Hepatocyte (in vitro differentiated cells): ENCODE measurements at regions not wholly inside any gene's neighbourhood (a gene's known extent, or its start where the extent isn't known, plus 50 kb on each side); places are given as distances from the start of the nearest gene placed in this dataset.

Experiments used
- CTCF ChIP-seq: fragments of 200-600 bp; sonication (generic); IDR thresholded peaks from 2 replicates; pipeline ENCODE4 v1.5.1; 2016; ENCODE audit warnings: antibody characterized with exemption, mild to moderate bottlenecking; ENCODE audit not compliant: poor library complexity
- EZH2 ChIP-seq: fragments of 200-600 bp; sonication (generic); IDR thresholded peaks from 2 replicates; pipeline ENCODE4 v1.6.1; 2016; ENCODE audit warnings: antibody characterized with exemption, mild to moderate bottlenecking, borderline replicate concordance
- EZH2phosphoT487 ChIP-seq: fragments of 200-600 bp; sonication (generic); IDR thresholded peaks from one replicate; pipeline ENCODE4 v1.6.1; 2018; ENCODE audit warnings: antibody characterized with exemption, mild to moderate bottlenecking, low read depth, moderate library complexity; ENCODE audit not compliant: unreplicated experiment, severe bottlenecking

- TF ChIP-seq CTCF (no peak), EZH2 (no peak), EZH2phosphoT487 (no peak)
Measured at GRCh38 chrX:10901290-10901633, 209.9 kb upstream of the HCCS start.
